AG10803 (cell line): ENCODE measurements at regions not wholly inside any gene's neighbourhood (a gene's known extent, or its start where the extent isn't known, plus 50 kb on each side); places are given as distances from the start of the nearest gene placed in this dataset.

Experiments used
- DNase-seq: peaks from one replicate; pipeline ENCODE4 v3.0.0; 2010; ENCODE audit warnings: low read depth
- H3K4me3 ChIP-seq: 2 replicates; pipeline ENCODE4 v1.5.1; 2011; ENCODE audit warnings: mild to moderate bottlenecking, low read length, control low read depth
- CTCF ChIP-seq: conservative IDR thresholded peaks from 2 replicates; pipeline ENCODE4 v1.5.1; 2011; ENCODE audit warnings: mild to moderate bottlenecking, low read length, control low read depth, inconsistent platforms

- no peak overlapping the region for H3K4me3 ChIP-seq
- DNase-seq: no peak
- TF ChIP-seq CTCF: no peak
These were observed 56.6 kb upstream of the SCOC start for GRCh38 chr4:140316799-140317198.

GRCh38 chr4:140315970-140316369, 57.5 kb upstream of the SCOC start:
- no peak overlapping the region for H3K4me3 ChIP-seq
- DNase-seq: no peak
- TF ChIP-seq CTCF: no peak

GRCh38 chr4:140315438-140315837, 58.0 kb upstream of the SCOC start:
- no peak for DNase-seq
- no peak for TF ChIP-seq CTCF
- no peak overlapping the region for H3K4me3 ChIP-seq

GRCh38 chr4:140315019-140315418, 58.4 kb upstream of the SCOC start:
- no peak for TF ChIP-seq CTCF
- no peak overlapping the region for H3K4me3 ChIP-seq
- no peak for DNase-seq

GRCh38 chr4:140312100-140312499, 61.3 kb upstream of the SCOC start:
- H3K4me3 ChIP-seq: no peak overlapping the region
- DNase-seq: no peak
- no peak for TF ChIP-seq CTCF

GRCh38 chr4:140311257-140311835, 62.1 kb upstream of the SCOC start:
- no peak for DNase-seq
- TF ChIP-seq CTCF: no peak
- no peak overlapping the region for H3K4me3 ChIP-seq

GRCh38 chr4:140309124-140309870, 64.1 kb upstream of the SCOC start:
- peak; percentile 68 for DNase-seq
- TF ChIP-seq CTCF: no peak; the same call in 1 of the 2 replicates
- no peak overlapping the region for H3K4me3 ChIP-seq
